Upper lobe of left lung (tissue), 6 donors: ENCODE measurements at regions not wholly inside any gene's neighbourhood (a gene's known extent, or its start where the extent isn't known, plus 50 kb on each side); places are given as distances from the start of the nearest gene placed in this dataset.
A peak's percentile ranks its signal among the peaks of the same experiment; 100 is the strongest.

Experiments used
- ATAC-seq, 2 donors: fragments of 200-7000 bp; cut with Tn5 transposase; one replicate each; pipeline ENCODE4 v1.9.1; 2022; ENCODE audit warnings: mild to moderate bottlenecking in 2 of 2, moderate library complexity in 2 of 2; ENCODE audit not compliant: low FRiP score in 2 of 2
- DNase-seq, 2 donors: peaks; one replicate each; pipeline ENCODE4 v3.0.0-alpha.2; 2019 to 2020
- H3K27ac ChIP-seq, 4 donors: fragments of 200-600 bp; sonication (generic); one replicate each; pipeline ENCODE4 v1.5.1; 2016 to 2019
- H3K27me3 ChIP-seq, 4 donors: fragments of 200-600 bp; sonication (generic); one replicate each; pipeline ENCODE4 v1.5.1; 2017 to 2019
- H3K36me3 ChIP-seq, 4 donors: fragments of 200-600 bp; sonication (generic); one replicate each; pipeline ENCODE4 v1.5.1; 2016 to 2019
- H3K4me1 ChIP-seq, 4 donors: fragments of 200-600 bp; sonication (generic); one replicate each; pipeline ENCODE4 v1.5.1; 2018 to 2019
- H3K4me3 ChIP-seq, 4 donors: fragments of 200-600 bp; sonication (generic); one replicate each; pipeline ENCODE4 v1.5.1; 2017 to 2019; ENCODE audit warnings: mild to moderate bottlenecking in 2 of 4, moderate library complexity in 1 of 4
- H3K9me3 ChIP-seq, 4 donors: fragments of 200-600 bp; sonication (generic); one replicate each; pipeline ENCODE4 v1.5.1; 2018 to 2019
- EP300 ChIP-seq, 4 donors: sonication (generic); formaldehyde crosslinking; IDR thresholded peaks; one replicate each; pipeline ENCODE4 v1.5.1; 2017; ENCODE audit warnings: antibody characterized with exemption in 4 of 4, control low read depth in 2 of 4
- POLR2A ChIP-seq, 4 donors: fragments of 450-650 bp; IDR thresholded peaks; one replicate each; pipeline ENCODE4 v1.5.1; 2016 to 2017; ENCODE audit warnings: antibody characterized with exemption in 4 of 4, mild to moderate bottlenecking in 2 of 4
- POLR2AphosphoS5 ChIP-seq, 2 donors: sonication (generic); formaldehyde crosslinking; IDR thresholded peaks; one replicate each; pipeline ENCODE4 v1.5.1; 2017; ENCODE audit warnings: antibody characterized with exemption in 2 of 2
- WGBS, 2 donors: methylation state at CpG; one replicate each; pipeline ENCODE4 v1.1.5; 2017 to 2018; 5-methylcytosine and 5-hydroxymethylcytosine counted together
- TF ChIP-seq, protein P1 (sequence below), 6 experiments: fragments of 450-650 bp in 4 of 6; fragments of 200-600 bp in 2 of 6; sonication (generic) in 2 of 6; IDR thresholded peaks; one replicate each; pipeline ENCODE4 v1.5.1; 2016 to 2019; ENCODE audit warnings: antibody characterized with exemption in 6 of 6
- donor health status: DM: no; HTN: no; CAD: no; lungs with moderate emphysema.
- donor health status: DM: no; HTN: yes; CAD: no; lungs with severe emphysema.

- WGBS, 2 donors: 71 to 88% methylated on average over 3 to 5 of the region's 5 CpGs
- Histone ChIP-seq H3K36me3 (no peaks in the 10 kb centered on the region), H3K27me3 (no peaks in the 10 kb centered on the region), H3K4me3 (no peak overlapping the region), H3K9me3 (peaks cover 0 to 5% (median 0%) of the 10 kb centered on the region in 4 donors), H3K27ac (no peak overlapping the region), H3K4me1 (peaks cover 4 to 5% (median 4%) of the 10 kb centered on the region in 4 donors)
- ATAC-seq: no peak
- TF ChIP-seq EP300 (IDR thresholded peaks at IDR 0.05) (no peak), POLR2A (IDR thresholded peaks at IDR 0.05) (no peak), POLR2AphosphoS5 (IDR thresholded peaks at IDR 0.05) (no peak)
- TF ChIP-seq, protein P1, sequence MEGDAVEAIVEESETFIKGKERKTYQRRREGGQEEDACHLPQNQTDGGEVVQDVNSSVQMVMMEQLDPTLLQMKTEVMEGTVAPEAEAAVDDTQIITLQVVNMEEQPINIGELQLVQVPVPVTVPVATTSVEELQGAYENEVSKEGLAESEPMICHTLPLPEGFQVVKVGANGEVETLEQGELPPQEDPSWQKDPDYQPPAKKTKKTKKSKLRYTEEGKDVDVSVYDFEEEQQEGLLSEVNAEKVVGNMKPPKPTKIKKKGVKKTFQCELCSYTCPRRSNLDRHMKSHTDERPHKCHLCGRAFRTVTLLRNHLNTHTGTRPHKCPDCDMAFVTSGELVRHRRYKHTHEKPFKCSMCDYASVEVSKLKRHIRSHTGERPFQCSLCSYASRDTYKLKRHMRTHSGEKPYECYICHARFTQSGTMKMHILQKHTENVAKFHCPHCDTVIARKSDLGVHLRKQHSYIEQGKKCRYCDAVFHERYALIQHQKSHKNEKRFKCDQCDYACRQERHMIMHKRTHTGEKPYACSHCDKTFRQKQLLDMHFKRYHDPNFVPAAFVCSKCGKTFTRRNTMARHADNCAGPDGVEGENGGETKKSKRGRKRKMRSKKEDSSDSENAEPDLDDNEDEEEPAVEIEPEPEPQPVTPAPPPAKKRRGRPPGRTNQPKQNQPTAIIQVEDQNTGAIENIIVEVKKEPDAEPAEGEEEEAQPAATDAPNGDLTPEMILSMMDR (IDR thresholded peaks at IDR 0.05): no peak
- no peak for DNase-seq
These were observed 147.2 kb downstream of the CTTN start for GRCh38 chr11:70545610-70545912.

- Histone ChIP-seq H3K27me3 (no peaks in the 10 kb centered on the region), H3K36me3 (no peaks in the 10 kb centered on the region), H3K4me1 (peaks cover 4 to 5% (median 4%) of the 10 kb centered on the region in 4 donors), H3K4me3 (no peak overlapping the region), H3K27ac (no peak overlapping the region), H3K9me3 (peaks cover 0 to 5% (median 0%) of the 10 kb centered on the region in 4 donors)
- DNase-seq: no peak
- 77 to 81% methylated on average over 9 of the region's 9 CpGs for WGBS, 2 donors
- TF ChIP-seq, protein P1 (IDR thresholded peaks at IDR 0.05): no peak
- TF ChIP-seq POLR2A (IDR thresholded peaks at IDR 0.05) (no peak), POLR2AphosphoS5 (IDR thresholded peaks at IDR 0.05) (no peak), EP300 (IDR thresholded peaks at IDR 0.05) (no peak)
- ATAC-seq: no peak
These were observed 148.0 kb downstream of the CTTN start for GRCh38 chr11:70546191-70546940.

DNA sequence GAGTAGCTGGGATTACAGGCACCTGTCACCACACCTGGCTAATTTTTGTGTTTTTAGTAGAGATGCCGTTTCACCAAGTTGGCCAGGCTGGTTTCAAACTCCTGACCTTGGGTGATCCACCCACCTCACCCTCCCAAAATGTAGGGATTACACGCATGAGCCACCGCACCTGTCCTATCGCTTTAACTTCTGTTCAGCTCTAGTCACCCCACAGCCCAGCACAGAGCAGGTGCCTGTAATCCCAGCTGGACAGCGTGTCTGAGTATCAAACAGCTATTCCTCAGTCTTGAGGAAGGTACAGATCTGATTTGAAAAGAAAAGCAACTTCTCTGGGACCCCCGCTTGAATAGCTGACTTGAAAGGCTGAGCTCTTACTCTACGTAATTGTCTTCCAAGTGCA, 149.1 kb downstream of the CTTN start:
- Histone ChIP-seq H3K36me3 (no peaks in the 10 kb centered on the region), H3K4me3 (no peak overlapping the region), H3K9me3 (no peaks in the 10 kb centered on the region), H3K4me1 (peaks cover 4 to 5% (median 4%) of the 10 kb centered on the region in 4 donors), H3K27me3 (no peaks in the 10 kb centered on the region), H3K27ac (no peak overlapping the region)
- 82 to 87% methylated on average over 7 of the region's 7 CpGs for WGBS, 2 donors
- TF ChIP-seq POLR2AphosphoS5 (IDR thresholded peaks at IDR 0.05) (no peak), EP300 (IDR thresholded peaks at IDR 0.05) (no peak), POLR2A (IDR thresholded peaks at IDR 0.05) (no peak)
- TF ChIP-seq, protein P1 (IDR thresholded peaks at IDR 0.05): no peak
- no peak for DNase-seq
- ATAC-seq: no peak

DNA sequence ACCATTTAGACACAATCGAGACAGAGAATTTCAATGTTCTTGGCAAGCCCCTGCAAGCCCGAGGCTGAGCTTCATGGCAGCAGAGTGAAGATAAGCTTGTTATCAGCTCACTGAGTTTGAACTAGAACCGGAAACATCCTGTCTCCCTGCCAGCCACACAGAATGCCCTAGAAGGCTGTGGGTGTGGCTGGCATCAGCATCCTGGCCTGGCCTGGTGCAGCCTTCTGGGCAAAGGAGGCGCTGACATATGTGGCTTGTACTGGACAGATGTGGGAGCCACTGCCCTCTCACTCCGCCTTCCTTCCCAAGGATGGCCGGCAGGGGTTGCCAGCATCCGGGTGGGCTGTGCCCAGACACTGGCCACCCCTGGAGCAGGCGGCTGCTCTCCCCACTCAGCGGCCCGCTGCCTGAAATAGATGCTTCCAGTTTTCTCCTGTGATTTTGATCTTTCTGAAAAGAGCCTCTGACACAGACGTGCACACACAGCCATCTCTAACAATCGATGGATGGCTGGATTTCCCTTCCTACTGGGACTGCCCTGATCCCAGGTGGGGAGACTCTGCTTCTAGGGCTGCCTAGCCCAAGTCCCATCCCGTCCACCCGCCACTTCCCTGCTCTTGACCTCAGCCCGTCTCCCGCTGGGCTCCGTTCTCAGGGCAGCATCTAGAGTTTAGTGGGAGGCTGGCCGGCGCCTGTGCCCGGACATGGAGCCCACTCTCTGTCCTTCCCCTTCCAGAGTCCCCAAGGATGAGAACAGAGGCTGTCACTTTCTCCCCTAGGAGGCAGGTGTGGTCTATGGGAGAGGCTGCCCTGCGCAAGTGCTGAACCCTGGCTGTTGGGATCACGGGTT, 149.7 kb downstream of the CTTN start:
- Histone ChIP-seq H3K4me1 (peaks cover 0 to 5% (median 4%) of the 10 kb centered on the region in 4 donors), H3K27me3 (no peaks in the 10 kb centered on the region), H3K36me3 (no peaks in the 10 kb centered on the region), H3K9me3 (no peaks in the 10 kb centered on the region), H3K27ac (no peak overlapping the region), H3K4me3 (no peak overlapping the region)
- TF ChIP-seq EP300 (IDR thresholded peaks at IDR 0.05) (no peak), POLR2A (IDR thresholded peaks at IDR 0.05) (no peak), POLR2AphosphoS5 (IDR thresholded peaks at IDR 0.05) (no peak)
- no peak for ATAC-seq
- 77 to 84% methylated on average over 22 of the region's 22 CpGs for WGBS, 2 donors
- peak in 1 of 2 donors; percentile 50 for DNase-seq

DNA sequence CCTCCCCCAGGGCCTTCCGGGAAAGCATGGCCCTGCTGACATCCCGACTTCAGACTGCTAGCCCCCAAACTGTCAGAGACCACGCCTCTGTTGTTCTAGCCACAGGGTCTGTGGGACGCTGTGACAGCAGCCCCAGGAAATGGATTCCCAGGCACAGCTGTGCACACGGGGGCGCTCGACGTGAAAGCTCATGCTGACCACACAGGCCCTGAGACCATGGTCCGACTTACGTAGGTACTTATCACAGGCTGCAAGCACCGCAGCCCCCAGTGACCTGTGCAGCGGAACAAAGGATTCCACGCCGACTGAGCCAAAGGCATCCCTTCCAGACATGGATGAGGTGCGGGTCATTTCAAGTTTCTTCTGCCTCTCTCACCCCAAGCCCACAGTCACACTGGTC, 150.6 kb downstream of the CTTN start:
- H3K4me1 ChIP-seq: peaks cover 0 to 5% (median 4%) of the 10 kb centered on the region in 4 donors
- H3K27ac ChIP-seq: no peak overlapping the region
- 87 to 94% methylated on average over 6 to 15 of the region's 15 CpGs for WGBS, 2 donors
- no peaks in the 10 kb centered on the region for H3K27me3 ChIP-seq
- H3K36me3 ChIP-seq: no peaks in the 10 kb centered on the region
- TF ChIP-seq EP300 (IDR thresholded peaks at IDR 0.05) (no peak), POLR2A (IDR thresholded peaks at IDR 0.05) (no peak), POLR2AphosphoS5 (IDR thresholded peaks at IDR 0.05) (no peak)
- TF ChIP-seq, protein P1 (IDR thresholded peaks at IDR 0.05): no peak
- H3K4me3 ChIP-seq: no peak overlapping the region
- H3K9me3 ChIP-seq: no peaks in the 10 kb centered on the region
- ATAC-seq (no peak), DNase-seq (peak in 1 of 2 donors; percentile 37)
